GM23338 (cell line): ENCODE measurements at regions not wholly inside any gene's neighbourhood (a gene's known extent, or its start where the extent isn't known, plus 50 kb on each side); places are given as distances from the start of the nearest gene placed in this dataset.

Experiments
- ATAC-seq: fragments of 200-7000 bp; cut with Tn5 transposase; 3 replicates; pipeline ENCODE4 v1.9.1; 2020
- DNase-seq: peaks from one replicate; pipeline ENCODE4 v3.0.0-alpha.2; 2015; ENCODE audit warnings: low spot score
- H2AFZ ChIP-seq: fragments of 200-600 bp; sonication (generic); 2 replicates; pipeline ENCODE4 v1.8.0; 2016; ENCODE audit warnings: antibody characterized with exemption, mild to moderate bottlenecking, moderate library complexity
- H3F3A ChIP-seq: fragments of 200-600 bp; sonication (generic); replicated peaks from 2 replicates; pipeline ENCODE4 v1.8.0; 2017; ENCODE audit warnings: antibody characterized with exemption, mixed run types, low read depth
- H3K27ac ChIP-seq: fragments of 200-600 bp; sonication (generic); 2 replicates; pipeline ENCODE4 v1.6.1; 2016; ENCODE audit warnings: low read depth
- H3K27me3 ChIP-seq: fragments of 200-600 bp; sonication (generic); 2 replicates; pipeline ENCODE4 v1.8.0; 2016; ENCODE audit warnings: mild to moderate bottlenecking, mixed run types, moderate library complexity; ENCODE audit not compliant: insufficient read depth
- H3K36me3 ChIP-seq: fragments of 200-600 bp; sonication (generic); 2 replicates; pipeline ENCODE4 v1.8.0; 2016; ENCODE audit warnings: mild to moderate bottlenecking; ENCODE audit not compliant: insufficient read depth
- H3K4me1 ChIP-seq: fragments of 200-600 bp; sonication (generic); 2 replicates; pipeline ENCODE4 v1.8.0; 2016; ENCODE audit warnings: mild to moderate bottlenecking, moderate library complexity; ENCODE audit not compliant: insufficient read depth
- H3K4me2 ChIP-seq: fragments of 200-600 bp; sonication (generic); 2 replicates; pipeline ENCODE4 v1.7.1; 2017; ENCODE audit warnings: mixed run types
- H3K4me3 ChIP-seq: fragments of 200-600 bp; sonication (generic); 2 replicates; pipeline ENCODE4 v1.6.1; 2016; ENCODE audit warnings: mixed run types
- H3K79me2 ChIP-seq: fragments of 200-600 bp; sonication (generic); replicated peaks from 2 replicates; pipeline ENCODE4 v1.8.0; 2017; ENCODE audit warnings: mild to moderate bottlenecking; ENCODE audit not compliant: insufficient read depth
- H3K9me2 ChIP-seq: fragments of 200-600 bp; sonication (generic); 2 replicates; pipeline ENCODE4 v1.8.0; 2017; ENCODE audit not compliant: insufficient read depth
- H4K20me1 ChIP-seq: fragments of 200-600 bp; sonication (generic); replicated peaks from 2 replicates; pipeline ENCODE4 v1.8.0; 2017; ENCODE audit warnings: mild to moderate bottlenecking; ENCODE audit not compliant: insufficient read depth
- H3K27ac Mint-ChIP-seq: 2 replicates; pipeline ENCODE4 v1.8.0; 2020; ENCODE audit warnings: inconsistent platforms, mild to moderate bottlenecking, moderate library complexity, mixed read lengths
- H3K27me3 Mint-ChIP-seq: 3 replicates; pipeline ENCODE4 v1.8.0; 2022; ENCODE audit warnings: low read depth, mild to moderate bottlenecking, moderate library complexity, mixed read lengths, inconsistent platforms; ENCODE audit not compliant: insufficient read depth, poor library complexity
- H3K36me3 Mint-ChIP-seq: 3 replicates; pipeline ENCODE4 v1.8.0; 2021; ENCODE audit warnings: low read depth, mild to moderate bottlenecking, inconsistent platforms, moderate library complexity, mixed read lengths
- H3K4me1 Mint-ChIP-seq: 3 replicates; pipeline ENCODE4 v1.8.0; 2020; ENCODE audit warnings: mild to moderate bottlenecking, inconsistent platforms, mixed read lengths
- H3K4me3 Mint-ChIP-seq: 3 replicates; pipeline ENCODE4 v1.8.0; 2021; ENCODE audit warnings: moderate library complexity, mild to moderate bottlenecking, inconsistent platforms, mixed read lengths
- H3K9me3 Mint-ChIP-seq: 3 replicates; pipeline ENCODE4 v1.8.0; 2020; ENCODE audit warnings: moderate library complexity, mild to moderate bottlenecking, inconsistent platforms, mixed read lengths
- CREB1 ChIP-seq: fragments of 250-450 bp; sonication (Bioruptor Pico); IDR thresholded peaks from 2 replicates; pipeline ENCODE4 v1.5.0; 2020; ENCODE audit warnings: low read depth, mild to moderate bottlenecking, moderate library complexity
- ETS1 ChIP-seq: IDR thresholded peaks from 2 replicates; pipeline ENCODE4 v1.6.1; 2016; ENCODE audit warnings: antibody characterized with exemption
- EZH2 ChIP-seq: fragments of 200-600 bp; sonication (generic); IDR thresholded peaks from one replicate; pipeline ENCODE4 v1.8.0; 2017; ENCODE audit warnings: antibody characterized with exemption, mild to moderate bottlenecking, low read depth; ENCODE audit not compliant: unreplicated experiment
- EZH2phosphoT487 ChIP-seq: fragments of 200-600 bp; sonication (generic); IDR thresholded peaks from one replicate; pipeline ENCODE4 v1.8.1; 2018; ENCODE audit warnings: antibody characterized with exemption; ENCODE audit not compliant: unreplicated experiment
- JUNB ChIP-seq: IDR thresholded peaks from one replicate; pipeline ENCODE4 v1.6.1; 2016; ENCODE audit warnings: antibody characterized with exemption; ENCODE audit not compliant: unreplicated experiment
- NANOG ChIP-seq: IDR thresholded peaks from 2 replicates; pipeline ENCODE4 v1.6.1; 2016; ENCODE audit warnings: antibody characterized with exemption, borderline replicate concordance
- POLR2AphosphoS5 ChIP-seq: IDR thresholded peaks from 2 replicates; pipeline ENCODE4 v1.6.1; 2016; ENCODE audit warnings: antibody characterized with exemption, low read depth
- REST ChIP-seq: IDR thresholded peaks from one replicate; pipeline ENCODE4 v1.6.1; 2018; ENCODE audit warnings: antibody characterized with exemption; ENCODE audit not compliant: unreplicated experiment
- ZNF114 ChIP-seq: fragments of 250-450 bp; sonication (Bioruptor Pico); IDR thresholded peaks from 2 replicates; pipeline ENCODE4 v1.5.0; 2020; ENCODE audit warnings: mild to moderate bottlenecking, moderate library complexity
- ZNF331 ChIP-seq: fragments of 250-450 bp; sonication (Bioruptor Pico); IDR thresholded peaks from 2 replicates; pipeline ENCODE4 v1.5.0; 2020; ENCODE audit warnings: low read depth, mild to moderate bottlenecking, moderate library complexity
- ZNF462 ChIP-seq: fragments of 250-450 bp; sonication (Bioruptor Pico); IDR thresholded peaks from 2 replicates; pipeline ENCODE4 v1.5.0; 2020; ENCODE audit warnings: mild to moderate bottlenecking, moderate library complexity

GRCh38 chr7:9302436-9302835, 869.0 kb downstream of the NXPH1 start:
- no peak for ATAC-seq
- Histone ChIP-seq H2AFZ (no peak overlapping the region), H3K4me1 (no peaks in the 10 kb centered on the region), H3F3A (no peaks in the 10 kb centered on the region), H3K4me2 (no peak overlapping the region), H3K9me2 (no peaks in the 10 kb centered on the region), H3K4me3 (no peak overlapping the region), H3K27me3 (no peaks in the 10 kb centered on the region), H3K27ac (no peak overlapping the region), H3K79me2 (no peaks in the 10 kb centered on the region), H3K36me3 (no peaks in the 10 kb centered on the region), H4K20me1 (no peaks in the 10 kb centered on the region)
- Mint-ChIP-seq H3K4me1 (no peaks in the 10 kb centered on the region), H3K27me3 (peaks cover 1% of the 10 kb centered on the region), H3K27ac (no peak overlapping the region), H3K36me3 (no peaks in the 10 kb centered on the region), H3K4me3 (no peak overlapping the region), H3K9me3 (no peaks in the 10 kb centered on the region)
- no peak for DNase-seq
- TF ChIP-seq EZH2phosphoT487 = no peak
- TF ChIP-seq JUNB = no peak
- TF ChIP-seq CREB1 (CRISPR knock-in tag) = no peak
- no peak for TF ChIP-seq ZNF331 (CRISPR knock-in tag)
- TF ChIP-seq ZNF462 = no peak

GRCh38 chr7:9307131-9307530, 873.7 kb downstream of the NXPH1 start:
- peaks cover 7% of the 10 kb centered on the region; the same call in 2 of the 3 replicates for H3K4me1 Mint-ChIP-seq
- Histone ChIP-seq H3K79me2 (no peaks in the 10 kb centered on the region), H3K27ac (no peak overlapping the region), H3K27me3 (no peaks in the 10 kb centered on the region), H3K4me1 (no peaks in the 10 kb centered on the region; the same call in 1 of the 2 replicates), H4K20me1 (no peaks in the 10 kb centered on the region), H2AFZ (no peak overlapping the region), H3K9me2 (no peaks in the 10 kb centered on the region), H3K4me2 (no peak overlapping the region), H3K36me3 (no peaks in the 10 kb centered on the region), H3K4me3 (no peak overlapping the region), H3F3A (no peaks in the 10 kb centered on the region)
- no peak for DNase-seq
- no peak for ATAC-seq
- no peaks in the 10 kb centered on the region for H3K36me3 Mint-ChIP-seq
- peaks cover 1% of the 10 kb centered on the region for H3K27me3 Mint-ChIP-seq
- H3K9me3 Mint-ChIP-seq = no peaks in the 10 kb centered on the region
- H3K27ac Mint-ChIP-seq = no peak overlapping the region; the same call in 1 of the 2 replicates
- H3K4me3 Mint-ChIP-seq = no peak overlapping the region
- TF ChIP-seq JUNB (no peak), ZNF114 (no peak), EZH2phosphoT487 (no peak), EZH2 (no peak), ETS1 (no peak), ZNF331 (CRISPR knock-in tag) (no peak), POLR2AphosphoS5 (no peak), NANOG (no peak), REST (no peak)
